Right lobe of liver (tissue), 6 donors: ENCODE measurements at regions not wholly inside any gene's neighbourhood (a gene's known extent, or its start where the extent isn't known, plus 50 kb on each side); places are given as distances from the start of the nearest gene placed in this dataset.
A peak's percentile ranks its signal among the peaks of the same experiment; 100 is the strongest.
"Not testable (repeated sequence)": the region's sequence is repeated elsewhere in the genome, so short reads cannot be mapped to it uniquely, and the experiment has no call there.

Experiments
- ATAC-seq, 4 donors: fragments of 200-7000 bp; cut with Tn5 transposase; one replicate each; pipeline ENCODE4 v1.9.1; 2020; ENCODE audit warnings: mild to moderate bottlenecking in 4 of 4, moderate library complexity in 4 of 4
- DNase-seq, 3 donors: peaks; one replicate each; pipeline ENCODE4 v3.0.0-alpha.2; 2020
- H3K27ac ChIP-seq, 3 donors: fragments of 200-600 bp; one replicate each; pipeline ENCODE4 v1.8.0; 2022
- H3K27me3 ChIP-seq, 2 donors: fragments of 200-600 bp; one replicate each; pipeline ENCODE4 v1.8.0; 2022
- H3K36me3 ChIP-seq, 4 donors: fragments of 200-600 bp; sonication (generic) in 1 of 4; one replicate each; pipeline versions ENCODE4 v1.5.1 to v1.8.0; 2017 to 2022; ENCODE audit warnings: control low read depth in 1 of 4
- H3K4me1 ChIP-seq, 4 donors: fragments of 200-600 bp; sonication (generic) in 1 of 4; one replicate each; pipeline versions ENCODE4 v1.5.1 to v1.8.0; 2017 to 2022; ENCODE audit warnings: control low read depth in 1 of 4
- H3K4me3 ChIP-seq, 3 donors: fragments of 200-600 bp; one replicate each; pipeline ENCODE4 v1.8.0; 2022
- H3K9me3 ChIP-seq, 4 donors: fragments of 200-600 bp; sonication (generic) in 1 of 4; one replicate each; pipeline versions ENCODE4 v1.5.1 to v1.8.0; 2017 to 2022; ENCODE audit warnings: control low read depth in 1 of 4
- POLR2A ChIP-seq: fragments of 450-650 bp; IDR thresholded peaks from one replicate; pipeline ENCODE4 v1.6.1; 2017; ENCODE audit warnings: antibody characterized with exemption, mild to moderate bottlenecking
- WGBS: methylation state at CpG from one replicate; pipeline ENCODE4 v1.1.6; 2018; ENCODE audit warnings: low coverage, low lambda C conversion rate; ENCODE audit not compliant: insufficient coverage; ENCODE audit errors: missing lambda C conversion rate; 5-methylcytosine and 5-hydroxymethylcytosine counted together
- intact Hi-C, 2 donors: fragments of 100-400 bp; cut with DNase I; formaldehyde crosslinking; loops; one replicate each; pipeline versions ENCODE4 v1.11.2 to v1.14.1; 2022
- TF ChIP-seq, protein P1 (sequence below), 4 donors: fragments of 200-600 bp in 3 of 4; fragments of 450-650 bp in 1 of 4; IDR thresholded peaks; one replicate each; pipeline versions ENCODE4 v1.5.1 to v1.8.0; 2016 to 2022; ENCODE audit warnings: antibody characterized with exemption in 4 of 4, mild to moderate bottlenecking in 2 of 4
- donor health status: DM: no; HTN: yes; CAD: no.
- donor health status: DM: no; HTN: no; CAD: no.
- donor health status: DM: no; HTN: no; CAD: no.
- donor health status: DM: no; HTN: yes; CAD: no.
- donor health status: DM: no; HTN: yes; CAD: no.

DNA sequence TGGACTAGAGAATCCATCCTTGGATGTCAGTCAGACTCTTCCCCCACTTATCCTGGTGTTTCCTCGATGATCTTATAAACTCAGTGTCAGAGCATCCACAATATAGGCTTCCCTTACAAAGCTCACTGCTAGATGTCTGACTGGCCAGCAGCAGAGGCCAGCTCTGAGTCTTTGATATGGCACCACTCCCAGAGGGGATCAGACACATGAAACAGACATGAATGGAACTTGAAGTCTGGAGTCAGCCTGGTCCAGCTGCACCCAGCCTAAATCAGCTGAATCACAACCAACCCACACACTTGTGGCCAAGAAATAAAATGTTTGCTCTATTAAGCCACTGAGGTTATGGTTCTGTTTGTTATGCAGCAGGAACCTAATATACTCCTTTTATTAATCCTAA, 129.6 kb upstream of the MED14 start:
- DNase-seq (no peak), ATAC-seq (no peak)
- no peak overlapping the region for H3K27ac ChIP-seq
- H3K4me3 ChIP-seq: no peak overlapping the region
- H3K4me1 ChIP-seq: no peaks in the 10 kb centered on the region
- H3K36me3 ChIP-seq: no peaks in the 10 kb centered on the region
- intact Hi-C loops: no loop called here
- TF ChIP-seq, protein P1, sequence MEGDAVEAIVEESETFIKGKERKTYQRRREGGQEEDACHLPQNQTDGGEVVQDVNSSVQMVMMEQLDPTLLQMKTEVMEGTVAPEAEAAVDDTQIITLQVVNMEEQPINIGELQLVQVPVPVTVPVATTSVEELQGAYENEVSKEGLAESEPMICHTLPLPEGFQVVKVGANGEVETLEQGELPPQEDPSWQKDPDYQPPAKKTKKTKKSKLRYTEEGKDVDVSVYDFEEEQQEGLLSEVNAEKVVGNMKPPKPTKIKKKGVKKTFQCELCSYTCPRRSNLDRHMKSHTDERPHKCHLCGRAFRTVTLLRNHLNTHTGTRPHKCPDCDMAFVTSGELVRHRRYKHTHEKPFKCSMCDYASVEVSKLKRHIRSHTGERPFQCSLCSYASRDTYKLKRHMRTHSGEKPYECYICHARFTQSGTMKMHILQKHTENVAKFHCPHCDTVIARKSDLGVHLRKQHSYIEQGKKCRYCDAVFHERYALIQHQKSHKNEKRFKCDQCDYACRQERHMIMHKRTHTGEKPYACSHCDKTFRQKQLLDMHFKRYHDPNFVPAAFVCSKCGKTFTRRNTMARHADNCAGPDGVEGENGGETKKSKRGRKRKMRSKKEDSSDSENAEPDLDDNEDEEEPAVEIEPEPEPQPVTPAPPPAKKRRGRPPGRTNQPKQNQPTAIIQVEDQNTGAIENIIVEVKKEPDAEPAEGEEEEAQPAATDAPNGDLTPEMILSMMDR (IDR thresholded peaks at IDR 0.05): no peak
- no peak for TF ChIP-seq POLR2A
- H3K27me3 ChIP-seq: no peaks in the 10 kb centered on the region
- H3K9me3 ChIP-seq: no peaks in the 10 kb centered on the region
- WGBS: 78% methylated on average over 1 of the region's 1 CpG

DNA sequence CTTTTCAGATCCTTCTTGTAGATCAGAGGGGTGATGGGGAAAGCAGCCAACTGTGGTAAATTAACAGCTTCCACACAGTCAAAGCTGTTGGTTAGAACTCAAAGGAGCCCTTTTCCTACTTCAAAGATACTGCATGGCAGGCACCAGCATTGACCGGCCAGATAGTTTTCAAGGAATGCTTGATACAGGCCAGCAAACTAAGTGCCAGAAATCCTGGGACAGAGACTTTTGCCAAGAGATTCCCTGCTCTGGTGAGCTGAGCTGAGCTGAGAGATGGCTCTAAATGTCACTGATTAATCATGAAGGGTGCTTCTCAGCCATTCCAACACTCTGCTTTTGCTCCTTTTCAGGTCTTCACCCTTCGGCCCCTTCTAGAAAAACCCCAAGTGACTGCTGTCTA, 131.6 kb upstream of the MED14 start:
- DNase-seq (no peak), ATAC-seq (peak in 3 of 4 donors; percentile 22 to 66 (median 30))
- Histone ChIP-seq H3K4me3 (no peak overlapping the region), H3K9me3 (no peaks in the 10 kb centered on the region), H3K36me3 (no peaks in the 10 kb centered on the region), H3K4me1 (no peaks in the 10 kb centered on the region), H3K27me3 (no peaks in the 10 kb centered on the region), H3K27ac (no peak overlapping the region)
- intact Hi-C loops: no loop called here
- TF ChIP-seq, protein P1 (IDR thresholded peaks at IDR 0.05): no peak
- TF ChIP-seq POLR2A: no peak
- WGBS: 29% methylated on average over 1 of the region's 2 CpGs

DNA sequence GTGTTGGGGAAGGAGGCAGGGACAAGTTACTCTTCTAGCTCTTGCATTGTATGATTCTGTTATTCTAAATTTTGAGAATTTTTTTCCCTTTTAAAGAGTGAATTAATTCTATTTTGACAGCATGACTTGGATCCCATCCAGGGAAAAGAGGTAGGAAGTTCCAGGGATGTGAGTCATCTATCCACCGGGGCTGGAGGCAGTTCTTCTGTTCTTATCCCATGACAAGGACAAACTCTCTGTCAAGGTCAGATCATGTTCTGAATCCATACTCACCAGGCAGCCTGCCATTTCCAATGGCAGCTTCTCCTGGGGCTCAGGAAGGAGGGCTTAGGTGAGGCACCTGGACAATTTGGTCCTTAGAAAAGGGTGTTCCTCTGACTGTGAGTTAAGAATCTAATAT, 132.0 kb upstream of the MED14 start:
- no peak overlapping the region for H3K27ac ChIP-seq
- no peaks in the 10 kb centered on the region for H3K4me1 ChIP-seq
- no peaks in the 10 kb centered on the region for H3K36me3 ChIP-seq
- no peaks in the 10 kb centered on the region for H3K27me3 ChIP-seq
- H3K4me3 ChIP-seq: no peak overlapping the region
- DNase-seq (no peak), ATAC-seq (peak in 2 of 4 donors; percentile 38 to 83)
- 25% methylated on average over 1 of the region's 1 CpG for WGBS
- intact Hi-C loops: no loop called here
- no peaks in the 10 kb centered on the region for H3K9me3 ChIP-seq
- no peak for TF ChIP-seq POLR2A
- TF ChIP-seq, protein P1 (IDR thresholded peaks at IDR 0.05): no peak

DNA sequence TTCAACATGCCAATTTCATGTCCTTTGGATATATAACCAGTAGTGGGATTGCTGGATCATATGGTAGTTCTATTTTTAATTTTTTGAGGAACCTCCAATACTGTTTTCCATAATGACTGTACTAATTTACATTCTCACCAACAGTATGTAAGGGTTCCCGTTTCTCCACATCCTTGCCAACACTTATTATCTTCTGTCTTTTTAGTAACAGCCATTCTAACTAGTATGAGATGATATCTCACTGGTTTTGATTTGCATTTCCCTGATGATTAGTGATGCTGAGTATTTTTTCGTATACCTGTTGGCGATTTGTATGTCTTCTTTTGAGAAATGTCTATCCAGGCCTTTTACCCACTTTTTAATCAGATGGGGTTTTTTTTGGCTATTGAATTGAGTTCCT, 133.5 kb upstream of the MED14 start:
- Histone ChIP-seq H3K27me3 (no peaks in the 10 kb centered on the region), H3K36me3 (no peaks in the 10 kb centered on the region), H3K27ac (no peak overlapping the region), H3K4me3 (no peak overlapping the region), H3K4me1 (no peaks in the 10 kb centered on the region), H3K9me3 (no peaks in the 10 kb centered on the region)
- WGBS: 82% methylated on average over 3 of the region's 3 CpGs
- DNase-seq (no peak), ATAC-seq (no peak)
- TF ChIP-seq, protein P1 (IDR thresholded peaks at IDR 0.05): no peak
- no peak for TF ChIP-seq POLR2A
- intact Hi-C loops: no loop called here

DNA sequence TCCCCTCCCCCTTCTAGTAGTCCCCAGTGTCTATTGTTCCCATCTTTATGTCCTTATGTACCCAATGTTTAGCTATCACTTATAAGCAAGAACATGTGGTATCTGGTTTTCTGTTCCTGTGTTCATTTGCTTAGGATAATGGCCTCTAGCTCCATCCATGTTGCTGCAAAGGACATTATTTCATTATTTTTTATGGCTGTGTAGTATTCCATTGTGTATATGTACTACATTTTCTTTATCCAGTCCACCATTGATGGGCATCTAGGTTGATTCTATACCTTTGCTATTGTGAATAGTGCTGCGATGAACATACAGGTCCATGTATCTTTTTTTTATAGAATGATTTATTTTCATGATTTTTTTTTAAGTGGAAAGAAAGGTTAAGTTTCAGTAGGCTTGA, 135.6 kb upstream of the MED14 start:
- WGBS: 81% methylated on average over 1 of the region's 1 CpG

More for the DNA sequence above, 135.6 kb upstream of the MED14 start:
- H3K36me3 ChIP-seq, H3K4me3 ChIP-seq, H3K27ac ChIP-seq, ATAC-seq, DNase-seq, H3K4me1 ChIP-seq, H3K27me3 ChIP-seq, H3K9me3 ChIP-seq: not testable (repeated sequence)
- intact Hi-C loops: loop anchor here in 1 of 2 donors (10.0 kb wide), 1 partner anchor 244 kb away; no protein-coding TSS in a partner anchor
